DMS79 (cell line): ENCODE measurements at regions not wholly inside any gene's neighbourhood (a gene's known extent, or its start where the extent isn't known, plus 50 kb on each side); places are given as distances from the start of the nearest gene placed in this dataset.

Source experiments
- DNase-seq: peaks from one replicate; lab custom pipeline; 2025; lab: John Stamatoyannopoulos, UW

- no peak for DNase-seq
These were observed 213.0 kb downstream of the PDCD6IP start for GRCh38 chr3:34011171-34012101.

GRCh38 chr3:34012102-34012461 is 213.7 kb downstream of the PDCD6IP start:
- no peak for DNase-seq

DNA sequence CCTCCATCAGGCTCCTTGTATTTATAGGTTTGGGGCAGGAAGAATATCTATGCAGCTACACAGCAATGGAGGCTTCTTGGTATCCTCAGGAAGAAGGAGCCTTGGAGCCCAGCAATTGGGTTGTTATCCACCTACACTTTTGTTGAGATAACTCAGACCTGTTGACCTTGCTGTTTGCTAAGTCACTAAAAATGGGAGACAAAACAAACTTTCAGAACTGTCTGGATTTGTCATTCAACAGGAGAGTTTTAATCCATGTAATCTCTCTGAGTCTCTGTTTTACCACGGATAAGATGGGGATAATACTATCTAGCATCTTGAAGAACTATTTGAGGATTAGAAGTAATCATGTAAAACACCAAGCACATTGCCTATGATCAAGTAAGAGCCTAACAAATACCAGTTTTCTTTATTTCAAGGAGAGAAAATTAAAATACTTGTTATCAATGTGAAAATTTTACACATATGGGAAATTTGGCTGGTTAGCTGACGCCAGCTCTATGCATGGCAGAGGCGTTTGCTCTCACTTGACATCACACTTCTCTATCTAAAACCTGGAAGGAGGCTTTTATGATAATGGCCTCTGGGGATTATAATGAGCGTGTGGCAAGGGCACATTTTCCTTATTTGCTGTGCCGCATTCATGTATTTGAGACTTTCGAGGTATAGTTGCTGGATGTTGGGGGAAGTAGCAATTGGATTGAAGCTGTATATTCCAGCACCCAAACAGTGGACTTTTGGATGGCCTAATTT is 215.6 kb downstream of the PDCD6IP start:
- DNase-seq = no peak

DNA sequence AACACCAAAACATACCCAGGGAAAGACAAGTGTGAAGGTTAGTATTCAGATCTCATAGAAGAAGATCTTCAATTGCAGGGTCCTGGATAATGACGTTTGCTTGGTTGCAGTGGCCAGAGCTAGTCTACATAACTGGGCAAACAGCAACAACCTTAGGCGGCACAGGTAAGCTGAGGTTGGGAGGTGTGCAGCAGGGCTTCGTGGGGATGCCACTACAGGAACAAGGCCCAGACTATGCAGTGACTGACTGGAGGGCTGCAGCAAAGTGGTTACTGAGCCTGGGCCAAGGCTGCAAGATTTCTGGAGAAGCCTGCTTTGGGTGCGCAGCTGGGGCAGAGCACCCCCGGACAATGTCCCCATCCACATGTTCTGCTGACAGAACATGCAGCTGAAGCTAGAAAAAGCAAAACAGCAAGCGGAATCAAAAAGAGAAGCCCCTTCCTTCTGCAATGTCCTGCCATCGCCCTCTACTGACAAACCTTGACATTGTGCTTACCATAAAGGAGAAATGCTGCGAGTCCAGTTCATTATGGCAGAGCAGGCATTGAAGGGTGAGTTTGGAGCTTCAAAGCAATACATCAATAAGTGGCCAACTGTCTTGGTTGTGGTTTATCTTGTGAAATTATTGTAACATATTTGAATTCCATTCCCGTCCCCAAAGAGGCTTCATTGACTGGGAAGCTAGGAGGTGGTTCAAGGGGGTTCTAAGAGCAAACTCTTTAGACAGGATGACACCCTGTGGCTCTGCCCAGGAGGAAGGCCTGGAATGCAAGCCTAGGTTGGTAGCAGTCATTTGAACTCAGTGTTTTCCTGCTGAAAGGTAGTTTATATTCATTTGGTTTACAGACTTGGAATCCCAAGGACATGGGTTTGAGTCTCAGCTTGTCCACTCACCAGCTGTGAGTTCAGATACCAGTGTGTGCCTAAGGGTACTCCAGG is 217.0 kb downstream of the PDCD6IP start:
- DNase-seq = no peak

DNA sequence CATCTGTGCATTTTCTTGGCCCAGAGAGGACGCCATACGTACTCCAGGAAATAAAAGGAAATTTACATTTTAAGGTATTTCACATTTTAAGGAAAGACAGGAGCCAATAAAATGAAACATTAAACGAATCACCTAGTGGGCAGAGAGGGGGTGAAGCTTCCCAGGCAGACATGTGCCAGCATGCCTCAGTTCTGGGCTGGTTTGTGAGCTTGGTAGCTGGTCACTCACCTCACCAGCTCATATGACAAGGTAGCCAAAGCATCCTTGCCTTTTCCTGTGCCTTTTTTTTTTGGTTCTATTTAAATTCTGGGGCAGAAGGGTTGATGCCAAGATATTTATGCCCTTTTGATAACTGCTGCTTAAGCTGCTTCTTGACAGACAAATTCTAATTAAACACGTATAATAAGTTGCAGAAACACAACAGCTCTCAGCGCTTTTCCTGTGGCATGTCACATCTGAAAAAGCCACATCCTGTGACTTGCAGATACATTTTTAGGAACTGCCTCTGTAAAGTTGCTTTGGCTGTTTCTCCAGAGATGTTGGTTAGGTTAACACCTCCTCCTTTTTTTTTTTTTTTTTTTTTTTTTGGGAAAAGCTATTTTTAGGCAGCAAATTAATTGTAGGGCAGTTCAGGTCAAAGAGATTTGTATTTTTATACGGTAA is 218.6 kb downstream of the PDCD6IP start:
- DNase-seq = no peak

DNA sequence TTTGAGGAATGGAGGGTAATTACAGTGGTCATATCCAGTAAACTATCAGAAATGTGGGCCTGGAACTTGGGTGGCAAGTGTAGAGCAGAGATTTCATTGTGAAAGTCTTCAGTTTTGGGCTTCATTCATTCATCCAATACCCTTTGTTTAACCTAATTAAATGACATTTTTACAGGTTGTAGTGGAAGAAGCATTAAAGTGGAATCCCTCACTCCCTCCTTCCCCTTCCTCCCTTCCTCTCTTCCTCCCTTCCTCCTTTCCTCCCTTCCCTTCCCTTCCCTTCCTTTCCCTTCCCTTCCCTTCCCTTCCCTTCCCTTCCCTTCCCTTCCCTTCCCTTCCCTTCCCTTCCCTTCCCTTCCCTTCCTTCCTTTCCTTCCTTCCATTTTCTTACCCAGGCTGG is 219.3 kb downstream of the PDCD6IP start:
- no peak for DNase-seq

DNA sequence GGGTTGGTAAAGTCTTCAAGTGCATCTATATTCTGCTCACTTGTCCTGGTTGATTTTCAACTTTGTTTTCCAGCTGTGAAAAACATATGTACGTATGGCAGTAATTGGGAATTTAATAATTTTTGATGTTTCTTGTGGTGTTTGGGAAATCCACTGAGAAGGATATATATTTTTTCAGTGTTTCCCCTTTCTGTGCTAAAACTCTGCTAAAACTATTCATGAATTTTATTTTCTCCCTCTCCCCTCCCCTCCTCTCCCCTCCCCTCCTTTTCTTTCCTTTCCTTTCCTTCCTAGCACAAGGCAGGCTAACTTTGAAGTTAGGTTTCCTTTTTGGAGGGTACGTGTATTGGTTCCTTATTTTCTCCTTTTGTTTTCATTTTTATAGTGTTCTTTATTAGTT is 220.7 kb downstream of the PDCD6IP start:
- no peak for DNase-seq

DNA sequence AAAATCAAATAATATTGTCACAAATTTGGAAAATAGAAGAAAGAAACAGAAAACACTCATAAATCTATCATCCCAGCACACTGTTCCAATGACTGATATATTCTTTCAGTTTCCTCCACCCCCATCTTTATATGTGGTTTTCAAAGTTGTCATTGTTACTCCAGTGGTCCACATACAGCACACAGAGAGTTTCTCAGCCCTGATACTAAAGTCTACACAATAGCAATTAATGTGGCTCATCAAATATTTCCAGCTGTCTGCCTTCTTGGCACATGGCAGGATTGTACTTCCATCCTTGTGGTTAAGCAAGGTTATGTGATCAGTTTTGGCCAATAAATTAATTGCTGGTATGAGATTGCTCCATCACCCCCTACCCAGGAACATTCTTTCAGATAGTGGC is 221.7 kb downstream of the PDCD6IP start:
- DNase-seq = no peak

DNA sequence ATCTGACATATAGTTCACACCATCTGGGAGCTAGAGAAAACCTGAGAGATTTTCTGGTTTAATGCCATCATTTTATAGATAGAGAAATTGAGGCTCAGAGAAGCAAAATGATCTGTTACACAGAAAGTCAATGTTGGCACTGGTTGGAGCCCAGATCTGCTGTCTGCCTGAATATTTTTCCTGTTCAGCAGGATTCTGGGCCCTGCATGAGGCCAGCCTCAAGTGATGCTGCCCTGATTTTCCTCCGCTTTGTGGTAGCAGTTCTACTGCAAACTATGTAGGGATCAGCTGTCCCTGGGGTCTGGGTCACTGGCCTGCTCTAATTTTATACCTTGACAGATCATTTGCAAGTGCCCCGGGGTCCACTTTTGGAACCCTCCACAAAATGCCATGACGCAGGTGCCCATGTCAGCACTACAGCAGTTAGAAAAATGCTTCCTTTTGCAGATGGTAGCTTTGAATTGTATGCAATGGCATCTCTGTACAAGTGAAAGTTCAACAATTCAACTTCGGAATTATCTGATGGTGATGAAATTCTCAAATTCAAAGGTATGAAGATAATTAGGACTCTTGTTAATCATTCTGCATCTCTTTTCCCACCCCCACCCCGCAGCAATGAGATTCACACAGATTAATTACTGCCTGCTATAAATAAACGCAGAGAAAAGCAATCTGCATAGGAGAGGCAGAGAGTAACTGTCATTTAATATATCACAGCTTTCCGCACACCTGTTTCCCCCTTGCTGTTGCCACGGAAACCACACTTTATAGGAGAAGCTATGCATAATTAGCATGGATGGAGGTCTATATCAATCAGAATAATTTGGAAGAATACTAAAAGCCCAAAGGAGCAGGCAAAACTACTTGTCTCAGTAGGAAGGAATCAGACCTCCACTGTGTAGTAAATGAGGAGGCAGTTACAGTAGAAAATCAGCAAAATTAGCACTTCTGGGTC is 222.6 kb downstream of the PDCD6IP start:
- DNase-seq = no peak

- DNase-seq = no peak
These were observed 223.7 kb downstream of the PDCD6IP start for GRCh38 chr3:34022147-34022546.

DNA sequence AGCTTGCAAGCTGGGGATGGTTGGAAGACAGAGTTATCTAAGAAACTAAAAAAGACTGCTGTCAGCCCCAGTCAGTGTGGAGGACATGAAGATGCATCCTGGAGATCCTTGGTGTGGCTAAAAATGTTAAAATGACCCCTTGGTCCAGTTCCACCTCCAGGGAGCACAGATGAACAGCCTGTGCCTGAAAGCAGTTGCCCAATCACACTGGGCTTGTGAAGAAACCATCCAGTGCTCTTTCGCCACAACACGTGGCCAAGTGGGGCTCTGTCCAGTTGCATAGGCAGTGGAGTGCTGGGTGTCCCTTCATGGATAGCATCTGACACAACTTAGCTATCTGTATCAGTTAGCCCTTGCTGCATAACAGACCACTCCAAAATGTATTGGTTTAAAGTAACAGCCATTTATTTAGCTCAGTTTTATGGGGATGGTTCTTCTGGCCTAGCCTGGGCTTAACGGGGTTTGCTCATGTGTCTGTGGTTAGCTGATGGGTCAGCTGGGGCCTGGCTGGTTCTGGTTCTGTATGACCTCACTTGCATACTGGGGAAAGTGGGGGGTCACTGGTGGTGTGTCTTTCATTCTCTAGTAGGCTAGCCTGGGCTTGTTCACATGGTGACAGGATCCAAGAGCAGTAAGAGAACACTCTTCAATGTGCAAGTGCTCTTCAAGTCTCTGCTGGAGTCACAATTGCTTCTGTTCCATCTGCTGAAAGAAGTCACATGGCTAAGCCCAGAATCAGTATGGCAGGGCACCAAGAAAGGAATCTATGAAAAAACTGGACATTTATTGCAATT is 226.2 kb downstream of the PDCD6IP start:
- peak; percentile 70 for DNase-seq

DNA sequence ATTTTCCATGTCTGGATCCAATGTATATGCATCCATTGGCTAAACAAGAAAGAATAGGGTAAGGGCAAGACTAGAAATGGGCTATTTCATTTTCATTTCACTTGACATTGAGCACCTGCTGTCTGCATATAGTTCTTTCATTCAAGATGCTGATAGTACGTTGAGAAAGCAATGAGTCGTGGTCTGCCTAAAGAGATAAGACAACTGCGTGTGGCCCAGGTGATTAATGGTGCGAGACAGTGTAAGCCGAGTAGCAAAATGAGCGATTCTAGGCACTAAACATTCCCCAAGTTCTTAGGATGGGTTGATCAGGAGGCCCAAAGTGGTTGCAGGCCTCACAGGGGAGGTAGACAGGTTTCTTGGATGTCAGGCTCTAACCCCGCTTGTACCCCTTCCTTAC is 235.4 kb downstream of the PDCD6IP start:
- DNase-seq = no peak

DNA sequence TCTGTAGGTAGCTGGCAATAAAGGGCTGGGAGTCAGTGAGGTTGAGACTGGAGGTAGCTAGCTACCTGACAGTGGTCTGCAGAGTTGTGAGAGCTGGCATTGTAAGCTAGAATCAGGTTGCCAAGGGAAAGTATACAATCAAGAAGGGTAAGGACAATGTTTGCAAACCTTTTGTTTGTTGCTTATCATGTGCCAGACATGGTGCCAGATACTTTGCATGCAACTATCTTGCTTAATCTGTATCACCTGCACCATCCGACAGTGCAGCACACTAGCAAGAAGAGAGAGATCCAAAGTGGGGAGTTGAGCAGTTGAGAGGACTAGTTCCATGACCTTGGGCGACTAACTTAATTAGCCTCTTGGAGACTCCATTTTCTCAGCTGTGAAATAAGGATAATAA is 236.4 kb downstream of the PDCD6IP start:
- DNase-seq = no peak

DNA sequence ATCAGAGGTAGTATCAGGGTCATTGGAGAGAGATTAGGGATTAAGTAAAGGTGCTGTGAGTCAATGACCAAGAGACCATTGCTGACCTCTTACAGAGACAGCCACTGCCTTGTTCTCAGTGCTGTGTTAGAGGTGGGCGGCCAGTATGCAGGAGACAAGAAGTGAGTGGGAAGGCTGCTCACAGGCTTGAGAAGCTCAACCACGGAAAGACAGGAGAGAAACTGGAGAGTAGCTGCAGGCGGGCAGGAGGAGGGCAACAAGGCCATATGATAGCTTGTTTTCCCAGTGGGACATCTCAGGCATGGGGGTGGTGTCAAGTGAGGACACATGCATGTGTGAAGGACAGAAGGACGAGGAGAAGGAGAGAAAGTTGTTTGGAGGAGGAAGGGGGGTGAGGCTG is 237.3 kb downstream of the PDCD6IP start:
- DNase-seq = no peak

DNA sequence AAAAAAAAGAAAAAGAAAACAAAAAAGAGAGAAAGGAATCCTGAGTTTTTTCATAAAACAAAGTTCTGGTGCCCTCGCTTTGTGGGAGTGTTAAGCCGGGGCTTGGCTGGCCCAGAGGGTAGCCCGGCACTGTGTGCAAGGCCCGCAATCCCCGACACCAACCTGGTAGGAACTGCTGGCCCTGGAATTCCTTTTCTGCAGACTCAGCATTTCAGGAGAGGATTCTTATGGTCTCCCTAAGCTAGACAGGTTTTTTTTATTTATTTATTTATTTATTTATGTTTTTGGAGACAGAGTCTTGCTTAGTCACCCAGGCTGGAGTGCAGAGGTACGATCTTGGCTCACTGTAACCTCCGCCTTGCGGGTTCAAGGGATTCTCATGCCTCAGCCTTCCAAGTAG is 238.8 kb downstream of the PDCD6IP start:
- DNase-seq = no peak

DNA sequence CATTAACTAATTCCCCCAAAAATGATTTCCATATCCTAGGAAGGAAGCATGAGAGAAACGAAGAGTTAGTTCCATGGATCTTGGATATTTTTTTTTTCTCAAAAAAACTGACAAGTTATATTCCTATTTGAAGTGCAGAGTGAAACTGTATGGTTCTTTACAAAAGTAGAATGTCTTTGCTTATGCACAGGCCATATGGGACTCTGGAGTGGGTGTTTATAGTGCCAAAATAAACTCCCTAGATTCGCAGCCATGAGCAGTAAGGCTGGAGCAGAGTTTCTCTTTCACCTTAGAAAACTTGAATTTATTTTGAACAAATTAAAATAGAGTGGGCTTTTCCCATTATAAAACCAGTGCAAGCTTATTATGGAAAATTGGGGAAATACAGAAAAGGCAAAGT is 239.7 kb downstream of the PDCD6IP start:
- no peak for DNase-seq

GRCh38 chr3:34046154-34046553 is 247.7 kb downstream of the PDCD6IP start:
- no peak for DNase-seq

DNA sequence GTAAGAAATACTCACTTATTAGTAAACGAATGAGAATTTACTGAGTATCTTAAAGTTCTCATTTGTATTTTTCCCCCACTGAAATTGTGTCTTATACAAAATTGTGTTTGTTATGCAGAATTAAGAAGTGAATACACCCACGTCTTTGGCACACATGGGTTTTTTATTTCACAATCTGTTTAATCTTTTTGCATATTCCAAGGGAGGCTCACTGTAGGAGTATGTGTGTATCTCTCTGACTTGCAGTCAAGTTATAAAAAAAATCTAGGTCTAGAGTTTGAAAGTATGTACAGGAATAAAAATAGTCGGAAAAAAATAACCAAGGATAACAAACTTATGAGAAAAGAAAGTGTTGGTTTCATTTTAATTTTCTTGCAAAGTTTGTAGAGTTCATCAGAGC is 255.2 kb downstream of the PDCD6IP start:
- DNase-seq = no peak

DNA sequence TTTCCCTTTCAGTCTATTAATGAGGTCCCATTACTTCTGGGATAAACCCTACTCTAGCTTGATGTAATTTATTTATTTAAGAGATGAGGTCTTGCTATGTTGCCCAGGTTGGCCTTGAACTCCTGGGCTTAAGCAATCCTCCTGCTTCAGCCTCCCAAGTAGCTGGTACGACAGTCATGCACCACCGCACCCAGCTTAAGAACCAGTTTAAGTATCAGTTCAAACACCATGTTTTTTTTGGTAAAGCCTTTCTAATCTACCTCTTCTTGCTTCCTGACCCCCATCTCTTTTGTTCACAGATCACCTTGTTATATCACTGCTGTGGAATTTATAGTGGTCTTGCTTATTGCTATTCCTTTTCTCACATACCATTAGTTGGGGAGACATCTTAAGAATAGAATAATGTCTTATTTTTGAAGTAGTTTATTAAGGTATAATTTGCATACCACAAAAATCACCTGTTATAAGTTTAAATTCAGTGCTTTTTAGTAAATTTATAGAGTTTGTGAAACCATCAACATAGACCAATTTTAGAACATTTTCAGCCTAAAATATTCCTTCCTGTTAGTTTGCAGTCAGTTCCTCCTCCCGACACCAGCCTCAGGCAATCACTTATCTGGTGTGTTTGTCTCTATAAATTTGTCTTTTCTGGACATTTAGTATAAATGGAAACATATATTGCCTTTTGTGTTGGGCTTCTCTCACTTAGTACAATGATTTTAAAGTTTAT is 257.9 kb downstream of the PDCD6IP start:
- no peak for DNase-seq
